Activated CD4-positive, alpha-beta T cell treated with anti-CD3 and anti-CD28 coated beads, Interleukin-2, Interleukin-4, amounts not matched to agents 100 ng/mL and 50 ng/mL, durations not matched to agents 16 hours and 8 hours (primary cell): ENCODE measurements at regions not wholly inside any gene's neighbourhood (a gene's known extent, or its start where the extent isn't known, plus 50 kb on each side); places are given as distances from the start of the nearest gene placed in this dataset.

ENCODE experiments used
- DNase-seq: peaks from one replicate; pipeline ENCODE4 v3.0.0-alpha.2; 2020; ENCODE audit warnings: low spot score

- no peak for DNase-seq
These were observed 406.2 kb upstream of the PCDH7 start for GRCh38 chr4:30314001-30314400.

GRCh38 chr4:30330894-30331652, 389.1 kb upstream of the PCDH7 start:
- DNase-seq = no peak

GRCh38 chr4:30341731-30342130, 378.4 kb upstream of the PCDH7 start:
- no peak for DNase-seq

DNA sequence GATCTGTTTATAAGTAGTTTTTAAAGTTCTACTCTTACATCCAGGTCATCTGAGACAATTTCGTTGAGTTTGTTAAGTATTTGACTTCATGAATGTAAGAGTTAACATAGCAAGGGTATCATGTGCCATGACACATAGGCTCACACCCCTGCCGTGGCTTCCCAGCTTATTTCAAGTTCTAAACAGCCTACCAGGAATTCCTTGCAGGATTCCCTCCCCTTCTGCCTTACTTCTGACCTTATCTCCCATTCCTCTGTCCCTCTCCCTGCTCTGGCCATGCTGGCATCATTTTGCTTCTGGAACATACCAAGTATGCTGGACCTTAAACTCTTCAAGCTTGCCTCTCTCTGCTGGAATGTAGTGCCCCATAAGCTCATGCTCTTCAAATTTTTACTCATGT, 369.9 kb upstream of the PCDH7 start:
- no peak for DNase-seq

- DNase-seq = no peak
These were observed 365.6 kb upstream of the PCDH7 start for GRCh38 chr4:30354605-30355004.

DNA sequence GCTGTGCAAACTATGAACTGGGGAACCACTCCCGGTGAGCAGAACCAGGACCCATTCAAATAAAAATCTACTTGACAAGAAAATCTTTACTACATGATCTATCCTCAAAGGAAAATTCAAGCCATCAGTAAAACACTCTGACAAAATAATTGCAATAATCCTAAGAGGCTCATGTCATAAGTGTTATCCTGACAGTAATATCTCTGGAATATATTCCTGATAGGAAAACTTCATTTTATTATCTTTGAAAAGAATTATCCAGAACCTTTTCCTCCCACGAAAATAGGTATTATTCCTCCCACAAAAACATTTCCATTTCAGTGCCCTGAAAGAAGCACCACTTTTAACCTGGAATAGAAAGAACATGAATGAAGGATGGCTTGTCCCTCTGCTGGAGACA, 357.7 kb upstream of the PCDH7 start:
- no peak for DNase-seq

- no peak for DNase-seq
These were observed 350.1 kb upstream of the PCDH7 start for GRCh38 chr4:30370105-30370504.

DNA sequence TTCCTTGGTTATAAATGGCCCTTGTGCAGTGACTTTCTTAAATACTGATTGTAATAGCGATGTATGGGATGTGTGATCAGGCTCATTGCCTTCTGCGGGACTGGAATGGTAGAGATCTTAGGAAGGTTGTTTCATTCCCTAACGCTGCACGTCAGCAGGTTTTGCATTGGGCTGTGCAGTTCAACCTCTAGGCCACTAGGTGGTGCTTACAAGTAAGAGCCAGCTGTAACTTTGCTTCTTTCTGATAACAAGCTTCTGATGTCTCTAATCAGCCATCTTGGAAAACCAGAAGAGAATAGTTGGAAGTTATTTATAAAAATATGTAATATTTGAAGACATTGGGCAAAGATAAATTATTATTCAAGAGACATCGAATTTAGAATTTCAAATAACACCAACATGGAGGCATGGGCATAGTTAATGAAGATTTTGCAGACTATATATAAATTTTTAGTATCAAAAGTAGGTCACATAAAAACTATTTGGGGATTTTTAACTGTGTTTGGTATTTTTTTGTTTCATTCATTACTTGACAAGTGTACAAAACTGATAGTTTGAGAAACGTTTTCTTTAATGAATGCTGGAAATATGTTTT, 339.7 kb upstream of the PCDH7 start:
- peak; percentile 36 for DNase-seq

GRCh38 chr4:30385650-30386049, 334.5 kb upstream of the PCDH7 start:
- DNase-seq = no peak

DNA sequence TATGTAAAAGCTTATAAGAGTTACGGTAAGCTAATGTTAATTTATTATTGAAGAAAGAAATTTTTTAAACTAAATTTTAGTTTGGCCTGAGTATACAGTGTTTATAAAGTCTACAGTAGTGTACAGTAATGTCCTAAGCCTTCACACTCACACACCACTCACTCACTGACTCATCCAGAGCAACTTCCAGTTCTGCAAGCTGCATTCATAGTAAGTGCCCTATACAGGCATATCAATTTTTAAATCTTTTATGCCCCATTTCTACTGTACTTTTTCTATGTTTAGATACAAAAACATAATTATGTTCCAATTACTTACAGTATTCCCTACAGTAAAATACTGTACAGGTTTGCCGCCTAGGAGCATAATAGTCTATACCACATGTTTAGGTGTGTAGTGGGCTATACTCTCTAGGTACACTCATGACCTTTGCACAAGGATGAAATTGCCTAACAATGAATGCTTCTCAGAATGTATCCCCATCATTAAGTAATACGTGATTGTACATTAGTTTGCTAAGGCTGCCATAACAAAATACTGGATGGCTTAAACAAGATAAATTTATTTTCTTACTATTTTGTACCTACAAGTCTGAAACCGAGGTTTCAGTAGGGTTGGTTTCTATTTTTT, 333.8 kb upstream of the PCDH7 start:
- no peak for DNase-seq

DNA sequence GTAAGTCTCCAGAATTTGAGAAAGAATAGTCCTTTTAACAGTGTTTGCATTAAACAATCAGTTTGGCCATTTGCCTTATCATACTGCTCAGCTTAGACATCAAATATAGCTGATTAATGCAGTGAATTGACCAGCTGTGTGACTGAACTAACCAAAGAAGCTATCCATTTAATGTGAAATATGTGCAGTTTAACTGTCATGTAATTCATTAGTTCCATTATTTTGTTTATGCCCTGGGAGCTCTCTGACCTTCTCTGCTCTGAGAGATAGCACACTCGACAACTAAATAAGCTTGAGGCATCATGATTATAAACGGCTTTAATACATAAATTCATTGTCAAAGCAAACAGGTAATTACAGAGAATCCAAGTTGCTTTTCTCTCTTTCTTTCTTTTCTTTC, 324.3 kb upstream of the PCDH7 start:
- DNase-seq = no peak

DNA sequence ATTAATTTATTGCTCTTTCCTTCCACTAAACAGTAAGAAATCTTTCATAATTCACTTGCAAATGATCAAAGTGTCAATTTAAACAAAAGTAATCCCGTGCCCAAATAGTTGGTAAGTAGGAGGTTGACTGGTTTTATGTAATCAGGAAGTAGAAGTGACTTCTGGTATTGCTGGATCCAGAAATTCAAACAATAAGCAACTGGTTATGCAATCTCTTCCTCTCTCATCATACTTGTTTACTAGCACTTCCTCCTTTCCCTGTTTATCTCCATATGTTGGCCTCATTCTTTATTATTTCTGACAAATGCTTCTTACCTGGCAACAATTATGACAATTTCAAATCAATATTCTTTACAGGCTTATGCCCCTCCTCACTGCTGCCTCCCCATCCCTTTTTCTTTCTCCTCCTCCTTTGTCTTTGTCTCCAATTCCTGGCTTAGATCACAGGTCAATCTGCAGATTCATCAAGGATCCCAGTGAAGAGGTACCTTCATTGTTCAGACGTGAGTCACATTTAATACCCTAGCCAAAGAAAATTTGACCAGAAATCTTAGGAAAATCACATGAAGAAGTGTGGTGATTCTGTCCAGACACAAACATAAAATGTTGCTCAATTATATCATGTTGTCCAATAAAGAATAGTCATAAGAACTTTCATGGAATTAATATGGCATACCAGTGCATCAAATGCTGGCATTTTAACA, 323.2 kb upstream of the PCDH7 start:
- DNase-seq = no peak

DNA sequence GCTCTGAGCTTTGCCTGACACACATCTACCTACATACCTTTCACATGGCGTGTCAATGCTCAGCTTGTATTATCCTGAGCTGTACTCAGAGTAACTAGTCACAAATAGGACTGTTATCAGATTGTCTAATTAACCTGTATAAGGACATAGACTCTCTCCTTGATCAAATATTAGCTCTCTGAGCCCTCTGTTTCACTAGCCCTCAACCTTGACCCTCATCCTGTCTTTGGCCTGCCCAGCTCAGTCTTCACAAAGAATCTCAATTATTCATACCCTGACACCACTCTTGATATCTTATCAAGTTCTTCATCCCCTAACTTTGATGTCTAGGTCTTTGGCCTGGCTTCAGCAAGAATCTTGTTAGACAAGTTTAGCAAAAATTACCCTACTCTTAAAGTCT, 320.7 kb upstream of the PCDH7 start:
- no peak for DNase-seq

- DNase-seq = no peak
These were observed 317.9 kb upstream of the PCDH7 start for GRCh38 chr4:30402276-30402675.

GRCh38 chr4:30413915-30414314, 306.3 kb upstream of the PCDH7 start:
- DNase-seq = no peak

- DNase-seq = no peak
These were observed 303.6 kb upstream of the PCDH7 start for GRCh38 chr4:30416547-30416946.

GRCh38 chr4:30427932-30428331, 292.2 kb upstream of the PCDH7 start:
- no peak for DNase-seq

DNA sequence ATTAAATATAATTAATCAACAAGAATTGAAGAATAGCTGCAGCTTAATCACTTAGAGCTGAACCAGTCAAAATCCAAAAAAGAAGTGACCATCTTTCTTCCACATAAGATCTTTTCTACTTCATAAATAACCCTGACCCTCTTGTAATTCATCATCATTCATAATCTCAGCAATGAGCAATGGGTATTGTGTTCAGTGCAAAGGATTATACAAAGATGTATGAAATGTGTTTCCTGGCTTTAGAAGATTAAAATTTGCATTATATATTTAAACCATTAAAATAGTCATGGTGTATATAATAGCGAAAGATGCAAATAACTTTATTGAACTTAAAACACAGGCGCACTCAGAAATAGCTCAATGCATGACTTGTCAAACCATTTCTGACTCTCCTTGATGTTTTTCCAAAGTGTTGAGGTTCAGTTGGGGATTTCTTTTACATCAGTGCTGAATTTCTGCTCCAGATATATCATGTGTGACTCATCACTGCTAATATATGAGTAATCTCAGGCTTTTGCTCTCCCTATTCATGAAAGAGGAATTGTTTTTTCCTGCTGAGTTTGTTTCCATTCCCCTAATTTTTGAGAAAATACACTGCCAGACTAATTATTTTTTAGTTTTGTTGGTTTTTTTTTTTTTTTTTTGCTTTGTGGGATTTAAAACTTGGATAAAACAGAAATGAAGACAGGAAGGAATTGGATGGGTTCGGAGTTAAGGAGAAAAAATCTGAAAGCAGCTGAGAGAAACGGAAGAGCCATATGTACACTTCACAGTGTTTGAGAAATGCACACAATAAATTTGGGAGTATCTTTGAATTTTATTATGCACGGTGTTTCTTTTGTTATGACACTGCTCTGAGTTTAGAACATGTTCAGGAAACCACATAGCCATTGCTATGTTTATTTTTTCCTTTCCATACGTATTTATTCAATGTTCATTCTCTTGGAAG, 290.1 kb upstream of the PCDH7 start:
- no peak for DNase-seq

- no peak for DNase-seq
These were observed 285.5 kb upstream of the PCDH7 start for GRCh38 chr4:30434656-30435055.

GRCh38 chr4:30436394-30436793, 283.8 kb upstream of the PCDH7 start:
- DNase-seq = no peak

DNA sequence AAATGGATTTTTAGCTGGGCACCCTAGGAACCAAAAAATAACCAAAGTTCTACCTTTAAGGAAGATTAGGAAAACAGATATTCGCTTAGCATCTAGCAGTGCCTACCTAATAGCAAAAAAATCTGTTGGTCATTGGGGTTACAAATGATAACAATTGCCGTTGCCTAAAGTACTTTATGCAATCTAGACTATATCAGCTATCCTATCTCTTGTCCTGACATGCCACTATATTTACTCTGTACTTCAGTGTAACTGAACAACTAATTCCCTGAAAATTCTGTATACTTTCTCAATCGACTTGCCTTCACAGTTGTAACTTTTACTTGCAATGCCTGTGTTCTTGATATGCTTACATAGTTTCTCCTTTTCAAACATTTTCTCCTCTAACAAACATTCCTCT, 282.9 kb upstream of the PCDH7 start:
- no peak for DNase-seq

DNA sequence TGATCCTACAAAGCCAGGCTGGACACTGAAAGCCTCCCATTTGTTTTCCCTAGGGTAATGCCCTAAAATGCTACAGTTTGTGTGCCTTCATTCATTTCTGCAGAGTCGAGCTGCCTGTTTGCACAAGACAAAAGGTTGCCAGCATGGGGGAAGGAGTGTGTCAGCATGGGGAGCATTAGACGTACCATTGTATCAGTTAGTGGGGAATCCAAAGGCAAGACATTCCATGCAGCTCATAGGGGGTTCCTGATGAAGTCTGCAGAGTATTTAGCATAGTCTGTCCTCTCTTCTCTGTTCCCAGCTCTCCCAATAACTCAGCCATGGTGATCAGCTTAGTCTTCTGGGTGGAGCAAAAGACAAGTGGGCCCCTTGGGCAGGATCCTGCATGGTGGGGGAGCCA, 276.9 kb upstream of the PCDH7 start:
- DNase-seq = no peak
